Uterus (tissue), 2 donors: ENCODE measurements at regions not wholly inside any gene's neighbourhood (a gene's known extent, or its start where the extent isn't known, plus 50 kb on each side); places are given as distances from the start of the nearest gene placed in this dataset.

Experiments
- CTCF ChIP-seq, 4 experiments: fragments of 200-600 bp in 2 of 4; fragments of 450-650 bp in 2 of 4; sonication (generic) in 2 of 4; IDR thresholded peaks; one replicate each; pipeline ENCODE4 v1.5.1; 2016 to 2019; ENCODE audit warnings: antibody characterized with exemption in 4 of 4, mild to moderate bottlenecking in 2 of 4, moderate library complexity in 1 of 4
- POLR2A ChIP-seq, 2 donors: fragments of 450-650 bp; IDR thresholded peaks; one replicate each; pipeline ENCODE4 v1.6.1; 2016; ENCODE audit warnings: antibody characterized with exemption in 2 of 2, mild to moderate bottlenecking in 1 of 2, moderate library complexity in 1 of 2

- no peak for TF ChIP-seq CTCF (IDR thresholded peaks at IDR 0.05)
- TF ChIP-seq POLR2A (IDR thresholded peaks at IDR 0.05): no peak
Observed at GRCh38 chr1:209162651-209163050, 420.9 kb upstream of the CAMK1G start.
